Vagina (tissue), 2 donors: ENCODE measurements at regions not wholly inside any gene's neighbourhood (a gene's known extent, or its start where the extent isn't known, plus 50 kb on each side); places are given as distances from the start of the nearest gene placed in this dataset.

Experiments
- DNase-seq, 2 donors: peaks; one replicate each; pipeline ENCODE4 v3.0.0-alpha.2; 2017; ENCODE audit errors: extremely low spot score in 2 of 2
- H3K27ac ChIP-seq: fragments of 200-600 bp; sonication (generic); one replicate; pipeline ENCODE4 v1.5.1; 2019
- H3K27me3 ChIP-seq: fragments of 200-600 bp; sonication (generic); one replicate; pipeline ENCODE4 v1.5.1; 2019
- H3K36me3 ChIP-seq, 2 donors: fragments of 200-600 bp; sonication (generic); one replicate each; pipeline ENCODE4 v1.5.1; 2017 to 2019
- H3K4me1 ChIP-seq: fragments of 200-600 bp; sonication (generic); one replicate; pipeline ENCODE4 v1.5.1; 2019
- H3K4me3 ChIP-seq, 2 donors: fragments of 200-600 bp; sonication (generic); 1 replicate in 1 of 2; 2 replicates in 1 of 2; pipeline ENCODE4 v1.5.1; 2016 to 2019
- H3K9me3 ChIP-seq: fragments of 200-600 bp; sonication (generic); one replicate; pipeline ENCODE4 v1.5.1; 2019
- CTCF ChIP-seq, 3 experiments: fragments of 450-650 bp in 2 of 3; fragments of 200-600 bp in 1 of 3; sonication (generic) in 1 of 3; IDR thresholded peaks; one replicate each; pipeline ENCODE4 v1.5.1; 2017 to 2019; ENCODE audit warnings: antibody characterized with exemption in 3 of 3, mild to moderate bottlenecking in 2 of 3, moderate library complexity in 2 of 3
- POLR2A ChIP-seq, 2 donors: fragments of 450-650 bp; IDR thresholded peaks; one replicate each; pipeline ENCODE4 v1.6.1; 2017; ENCODE audit warnings: antibody characterized with exemption in 2 of 2, mild to moderate bottlenecking in 2 of 2, moderate library complexity in 2 of 2
- POLR2AphosphoS5 ChIP-seq, 2 donors: sonication (generic); formaldehyde crosslinking; IDR thresholded peaks; one replicate each; pipeline ENCODE4 v1.9.0; 2017; ENCODE audit warnings: antibody characterized with exemption in 2 of 2, mild to moderate bottlenecking in 2 of 2, low read depth in 1 of 2; ENCODE audit not compliant: insufficient read depth in 1 of 2
- intact Hi-C: fragments of 100-400 bp; cut with DNase I; formaldehyde crosslinking; loops from one replicate; pipeline ENCODE4 v1.15.1; 2023

GRCh38 chr1:14392161-14392858 lies 206.2 kb upstream of the KAZN start:
- Histone ChIP-seq H3K27ac (no peak overlapping the region), H3K36me3 (no peaks in the 10 kb centered on the region), H3K4me3 (no peak overlapping the region), H3K9me3 (no peaks in the 10 kb centered on the region), H3K27me3 (no peaks in the 10 kb centered on the region), H3K4me1 (no peaks in the 10 kb centered on the region)
- intact Hi-C loops: no loop called here
- DNase-seq: no peak
- TF ChIP-seq POLR2A (IDR thresholded peaks at IDR 0.05) (no peak), POLR2AphosphoS5 (IDR thresholded peaks at IDR 0.05; ENCODE audit: insufficient read depth in 1 of 2, low read depth in 1 of 2) (no peak)

GRCh38 chr1:14392859-14393365 lies 205.6 kb upstream of the KAZN start:
- Histone ChIP-seq H3K4me1 (no peaks in the 10 kb centered on the region), H3K27ac (no peak overlapping the region), H3K9me3 (no peaks in the 10 kb centered on the region), H3K27me3 (no peaks in the 10 kb centered on the region), H3K4me3 (no peak overlapping the region), H3K36me3 (no peaks in the 10 kb centered on the region)
- intact Hi-C loops: no loop called here
- DNase-seq: no peak
- TF ChIP-seq POLR2A (IDR thresholded peaks at IDR 0.05): no peak
- TF ChIP-seq CTCF (IDR thresholded peaks at IDR 0.05): no peak
- no peak for TF ChIP-seq POLR2AphosphoS5 (IDR thresholded peaks at IDR 0.05; ENCODE audit: insufficient read depth in 1 of 2, low read depth in 1 of 2)

- intact Hi-C loops: no loop called here
- Histone ChIP-seq H3K27ac (no peak overlapping the region), H3K4me1 (no peaks in the 10 kb centered on the region), H3K27me3 (no peaks in the 10 kb centered on the region), H3K4me3 (no peak overlapping the region), H3K36me3 (no peaks in the 10 kb centered on the region), H3K9me3 (no peaks in the 10 kb centered on the region)
- no peak for TF ChIP-seq POLR2AphosphoS5 (IDR thresholded peaks at IDR 0.05; ENCODE audit: insufficient read depth in 1 of 2, low read depth in 1 of 2)
- no peak for TF ChIP-seq POLR2A (IDR thresholded peaks at IDR 0.05)
- TF ChIP-seq CTCF (IDR thresholded peaks at IDR 0.05): no peak
- no peak for DNase-seq
Observed at GRCh38 chr1:14396100-14396499, 202.4 kb upstream of the KAZN start.

- Histone ChIP-seq H3K36me3 (no peaks in the 10 kb centered on the region), H3K4me3 (no peak overlapping the region), H3K9me3 (no peaks in the 10 kb centered on the region), H3K27me3 (no peaks in the 10 kb centered on the region), H3K27ac (no peak overlapping the region), H3K4me1 (no peaks in the 10 kb centered on the region)
- TF ChIP-seq POLR2AphosphoS5 (IDR thresholded peaks at IDR 0.05; ENCODE audit: insufficient read depth in 1 of 2, low read depth in 1 of 2) (no peak), CTCF (IDR thresholded peaks at IDR 0.05) (no peak), POLR2A (IDR thresholded peaks at IDR 0.05) (no peak)
- intact Hi-C loops: no loop called here
- DNase-seq: no peak
Observed at GRCh38 chr1:14403961-14404645, 194.4 kb upstream of the KAZN start.

- Histone ChIP-seq H3K27me3 (no peaks in the 10 kb centered on the region), H3K9me3 (no peaks in the 10 kb centered on the region), H3K4me1 (no peaks in the 10 kb centered on the region), H3K36me3 (no peaks in the 10 kb centered on the region), H3K27ac (no peak overlapping the region), H3K4me3 (no peak overlapping the region)
- no peak for DNase-seq
- TF ChIP-seq POLR2A (IDR thresholded peaks at IDR 0.05) (no peak), POLR2AphosphoS5 (IDR thresholded peaks at IDR 0.05; ENCODE audit: insufficient read depth in 1 of 2, low read depth in 1 of 2) (no peak), CTCF (IDR thresholded peaks at IDR 0.05) (no peak)
- intact Hi-C loops: no loop called here
Observed at GRCh38 chr1:14404862-14405301, 193.6 kb upstream of the KAZN start.
